Keratinocyte (primary cell): ENCODE measurements at regions not wholly inside any gene's neighbourhood (a gene's known extent, or its start where the extent isn't known, plus 50 kb on each side); places are given as distances from the start of the nearest gene placed in this dataset.

ENCODE experiments used
- CTCF ChIP-seq, 3 experiments: IDR thresholded peaks in 1 of 3; conservative IDR thresholded peaks in 1 of 3; optimal IDR thresholded peaks in 1 of 3; 2 replicates in 2 of 3; 3 replicates in 1 of 3; pipeline versions ENCODE3 to v1.5.1; 2011; ENCODE audit warnings: low read length in 3 of 3, mild to moderate bottlenecking in 3 of 3, moderate library complexity in 2 of 3, control low read depth in 1 of 3, inconsistent platforms in 1 of 3; ENCODE audit not compliant: insufficient read depth in 2 of 3; ENCODE audit errors: extremely low read depth in 1 of 3
- EZH2 ChIP-seq: IDR thresholded peaks from one replicate; pipeline ENCODE4 v1.6.1; 2012; ENCODE audit warnings: inconsistent platforms, mild to moderate bottlenecking, low read length, moderate library complexity

- TF ChIP-seq EZH2, result no peak
- TF ChIP-seq CTCF (optimal IDR thresholded peaks at IDR 0.05 in 1 of 3, IDR thresholded peaks at IDR 0.05 in 1 of 3, conservative IDR thresholded peaks at IDR 0.05 in 1 of 3; ENCODE audit: extremely low read depth in 1 of 3, insufficient read depth in 2 of 3, low read length in 3 of 3), result no peak
These were observed 156.1 kb downstream of the GPAT3 start for GRCh38 chr4:83692028-83692427.
